IMR-90 (cell line): ENCODE measurements at regions not wholly inside any gene's neighbourhood (a gene's known extent, or its start where the extent isn't known, plus 50 kb on each side); places are given as distances from the start of the nearest gene placed in this dataset.
A peak's percentile ranks its signal among the peaks of the same experiment; 100 is the strongest.

Experiments
- ATAC-seq: fragments of 200-7000 bp; cut with Tn5 transposase; 2 replicates; pipeline ENCODE4 v1.9.1; 2020; ENCODE audit warnings: low read depth, mild to moderate bottlenecking, moderate library complexity
- BruUV-seq: library from RNA; stranded (reverse); fragments of 400-500 nt; replicated peaks from 2 replicates; lab custom pipeline; 2021; lab: Mats Ljungman, UMichigan
- CTCF ChIA-PET: fragments of 300-600 bp; formaldehyde crosslinking; extraction: SDS; loops from one replicate; lab custom pipeline; 2021; ENCODE audit warnings: antibody characterized with exemption; lab: Yijun Ruan, JAX
- POLR2A ChIA-PET: fragments of 300-600 bp; sonication (Branson Sonifier 250); formaldehyde crosslinking; loops from one replicate; lab custom pipeline; 2022; ENCODE audit warnings: antibody characterized with exemption; ENCODE audit not compliant: unreplicated experiment; lab: Charles Lee
- DNase-seq: peaks from one replicate; pipeline ENCODE4 v3.0.0; 2013
- H2AFZ ChIP-seq: replicated peaks from 2 replicates; pipeline ENCODE3; 2013; ENCODE audit warnings: low read length, mild to moderate bottlenecking; ENCODE audit not compliant: poor library complexity
- H2AK5ac ChIP-seq: 2 replicates; pipeline ENCODE4 v1.6.1; 2013; ENCODE audit warnings: low read depth, low read length, inconsistent platforms
- H2AK9ac ChIP-seq: replicated peaks from 2 replicates; pipeline ENCODE3; 2013; ENCODE audit warnings: mild to moderate bottlenecking, low read depth, low read length, moderate library complexity; ENCODE audit not compliant: poor library complexity
- H2BK120ac ChIP-seq: 2 replicates; pipeline ENCODE4 v1.6.1; 2013; ENCODE audit warnings: low read depth, low read length, inconsistent platforms
- H2BK15ac ChIP-seq: 3 replicates; pipeline ENCODE4 v1.6.1; 2013; ENCODE audit warnings: low read depth, low read length, inconsistent platforms
- H2BK20ac ChIP-seq: 2 replicates; pipeline ENCODE4 v1.6.1; 2013; ENCODE audit warnings: low read depth, mild to moderate bottlenecking, inconsistent platforms, low read length, moderate library complexity
- H2BK5ac ChIP-seq: 2 replicates; pipeline ENCODE4 v1.6.1; 2013; ENCODE audit warnings: mild to moderate bottlenecking, low read depth, low read length, inconsistent platforms; ENCODE audit not compliant: poor library complexity, severe bottlenecking
- H3K14ac ChIP-seq: replicated peaks from 2 replicates; pipeline ENCODE4 v1.6.1; 2013; ENCODE audit warnings: low read depth, low read length, inconsistent platforms
- H3K18ac ChIP-seq: 2 replicates; pipeline ENCODE4 v1.6.1; 2013; ENCODE audit warnings: low read depth, low read length, control low read depth
- H3K23ac ChIP-seq: 2 replicates; pipeline ENCODE4 v1.6.1; 2013; ENCODE audit warnings: low read depth, low read length, inconsistent platforms
- H3K27ac ChIP-seq: 2 replicates; pipeline ENCODE4 v1.5.1; 2013; ENCODE audit warnings: mild to moderate bottlenecking, control low read depth, low read length; ENCODE audit not compliant: insufficient read depth
- H3K27me3 ChIP-seq: 2 replicates; pipeline ENCODE4 v1.6.1; 2013; ENCODE audit warnings: low read length; ENCODE audit not compliant: control insufficient read depth, insufficient read depth
- H3K36me3 ChIP-seq: 2 replicates; pipeline ENCODE4 v1.6.1; 2013; ENCODE audit warnings: low read length, mixed read lengths; ENCODE audit not compliant: control insufficient read depth, insufficient read depth
- H3K4ac ChIP-seq: 2 replicates; pipeline ENCODE4 v1.6.1; 2013; ENCODE audit warnings: low read depth, low read length, inconsistent platforms
- H3K4me1 ChIP-seq: 2 replicates; pipeline ENCODE4 v1.6.1; 2013; ENCODE audit warnings: low read length, mixed read lengths; ENCODE audit not compliant: control insufficient read depth, insufficient read depth
- H3K4me2 ChIP-seq: 2 replicates; pipeline ENCODE4 v1.6.1; 2013; ENCODE audit warnings: low read depth, mild to moderate bottlenecking, control low read depth, low read length, moderate library complexity
- H3K4me3 ChIP-seq: 2 replicates; pipeline ENCODE4 v1.5.1; 2013; ENCODE audit warnings: low read depth, mild to moderate bottlenecking, control low read depth, low read length, moderate library complexity; ENCODE audit not compliant: insufficient read depth
- H3K56ac ChIP-seq: 2 replicates; pipeline ENCODE4 v1.6.1; 2013; ENCODE audit warnings: low read length, inconsistent platforms; ENCODE audit not compliant: insufficient read depth; ENCODE audit errors: extremely low read depth
- H3K79me1 ChIP-seq, 2 experiments: 2 replicates each; pipeline ENCODE4 v1.6.1; 2013; ENCODE audit warnings: low read length in 2 of 2, inconsistent platforms in 1 of 2, low read depth in 1 of 2
- H3K9ac ChIP-seq: 2 replicates; pipeline ENCODE4 v1.6.1; 2013; ENCODE audit warnings: low read depth, low read length, control low read depth
- H3K9me1 ChIP-seq: 2 replicates; pipeline ENCODE4 v1.6.1; 2013; ENCODE audit warnings: low read length, inconsistent platforms; ENCODE audit not compliant: insufficient read depth
- H3K9me3 ChIP-seq: 2 replicates; pipeline ENCODE4 v1.6.1; 2013; ENCODE audit warnings: low read length; ENCODE audit not compliant: control insufficient read depth, insufficient read depth
- H4K20me1 ChIP-seq: 2 replicates; pipeline ENCODE4 v1.6.1; 2013; ENCODE audit warnings: low read length, inconsistent platforms; ENCODE audit not compliant: insufficient read depth
- H4K5ac ChIP-seq: 2 replicates; pipeline ENCODE4 v1.6.1; 2013; ENCODE audit warnings: mild to moderate bottlenecking, low read depth, low read length, control low read depth
- H4K8ac ChIP-seq, 2 experiments: 2 replicates each; pipeline ENCODE4 v1.6.1; 2013; ENCODE audit warnings: low read depth in 2 of 2, low read length in 2 of 2, control low read depth in 1 of 2, inconsistent platforms in 1 of 2
- H4K91ac ChIP-seq: 2 replicates; pipeline ENCODE4 v1.6.1; 2013; ENCODE audit warnings: low read depth, low read length, inconsistent platforms; ENCODE audit not compliant: insufficient read depth
- CEBPB ChIP-seq: IDR thresholded peaks from 2 replicates; pipeline ENCODE4 v1.6.1; 2012; ENCODE audit warnings: low read depth, low read length, improper control_type of control experiment
- MAFK ChIP-seq: IDR thresholded peaks from 2 replicates; pipeline ENCODE4 v1.6.1; 2012; ENCODE audit warnings: low read depth, low read length, improper control_type of control experiment
- WGBS, 2 experiments: methylation state at CpG; one replicate each; pipeline versions ENCODE4 v1.1.5 to v1.1.7; 2013; ENCODE audit warnings: missing lambda C conversion rate in 2 of 2; ENCODE audit not compliant: insufficient read length in 1 of 2; ENCODE audit errors: extremely low coverage in 2 of 2; 5-methylcytosine and 5-hydroxymethylcytosine counted together
- dilution Hi-C: fragments of 300-500 bp; cut with HindIII; formaldehyde crosslinking; loops from one replicate; pipeline ENCODE4 v1.14.3; 2018; ENCODE audit warnings: low sequenced_read_pairs; ENCODE audit not compliant: unreplicated experiment
- in situ Hi-C: fragments of 300-500 bp; cut with MboI; formaldehyde crosslinking; loops from 3 replicates; pipeline ENCODE4 v1.14.3; 2019; ENCODE audit warnings: low sequenced_read_pairs, inconsistent platforms, mixed read lengths
- intact Hi-C: fragments of 100-400 bp; cut with micrococcal nuclease; formaldehyde crosslinking; loops from 2 replicates; pipeline ENCODE4 v1.10.0; 2022
- TF ChIP-seq, protein P1 (sequence below): conservative IDR thresholded peaks from 2 replicates; pipeline ENCODE4 v1.5.1; 2012; ENCODE audit warnings: mild to moderate bottlenecking, low read depth, low read length, improper control_type of control experiment

DNA sequence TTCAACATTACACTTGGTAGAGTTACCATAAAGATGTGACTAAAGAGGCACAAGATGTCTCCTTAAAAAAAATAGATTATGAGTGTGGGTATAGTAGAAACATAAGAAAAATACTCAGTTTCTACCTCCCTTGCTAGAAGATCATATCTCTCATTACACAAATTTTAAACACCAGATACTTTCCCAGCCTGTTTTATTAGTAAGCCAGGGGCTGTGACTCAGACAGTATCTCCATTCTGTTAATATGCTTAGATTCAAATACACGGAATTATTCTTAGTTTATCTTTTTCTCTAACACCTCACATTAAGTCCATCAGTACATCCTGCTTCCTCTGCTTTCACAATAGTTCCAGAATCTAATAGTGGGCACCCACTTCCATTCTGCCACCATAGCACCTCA, 561.8 kb upstream of the ADAMTS5 start:
- peak; percentile 85 for ATAC-seq
- H4K8ac ChIP-seq = peak overlapping the region in 1 of 2 experiments; percentile 3; a peak in 1 of 4 replicates
- peak; percentile 61 for DNase-seq
- ChIA-PET CTCF (no interaction called here), POLR2A (no interaction called here)
- peak overlapping the region; percentile 98; the same call in 1 of the 2 replicates for H3K18ac ChIP-seq
- no peak overlapping the region for H3K4me2 ChIP-seq
- no CpG with 5 or more reads among the region's 1 CpG for WGBS, 2 experiments
- peak overlapping the region; percentile 60; the same call in 1 of the 3 replicates for H2BK15ac ChIP-seq
- intact Hi-C loops (no loop called here), dilution Hi-C loops (no loop called here), in situ Hi-C loops (no loop called here)
- TF ChIP-seq MAFK (no peak), CEBPB (peak; percentile 13; the same call in 1 of the 2 replicates)
- TF ChIP-seq, protein P1, sequence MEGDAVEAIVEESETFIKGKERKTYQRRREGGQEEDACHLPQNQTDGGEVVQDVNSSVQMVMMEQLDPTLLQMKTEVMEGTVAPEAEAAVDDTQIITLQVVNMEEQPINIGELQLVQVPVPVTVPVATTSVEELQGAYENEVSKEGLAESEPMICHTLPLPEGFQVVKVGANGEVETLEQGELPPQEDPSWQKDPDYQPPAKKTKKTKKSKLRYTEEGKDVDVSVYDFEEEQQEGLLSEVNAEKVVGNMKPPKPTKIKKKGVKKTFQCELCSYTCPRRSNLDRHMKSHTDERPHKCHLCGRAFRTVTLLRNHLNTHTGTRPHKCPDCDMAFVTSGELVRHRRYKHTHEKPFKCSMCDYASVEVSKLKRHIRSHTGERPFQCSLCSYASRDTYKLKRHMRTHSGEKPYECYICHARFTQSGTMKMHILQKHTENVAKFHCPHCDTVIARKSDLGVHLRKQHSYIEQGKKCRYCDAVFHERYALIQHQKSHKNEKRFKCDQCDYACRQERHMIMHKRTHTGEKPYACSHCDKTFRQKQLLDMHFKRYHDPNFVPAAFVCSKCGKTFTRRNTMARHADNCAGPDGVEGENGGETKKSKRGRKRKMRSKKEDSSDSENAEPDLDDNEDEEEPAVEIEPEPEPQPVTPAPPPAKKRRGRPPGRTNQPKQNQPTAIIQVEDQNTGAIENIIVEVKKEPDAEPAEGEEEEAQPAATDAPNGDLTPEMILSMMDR = no peak
- H3K4ac ChIP-seq = no peak overlapping the region
- no peaks in the 10 kb centered on the region for H3K9me3 ChIP-seq
- no peak overlapping the region for H3K14ac ChIP-seq
- no peak overlapping the region for H2BK20ac ChIP-seq
- no peak overlapping the region; the same call in 1 of the 2 replicates for H2AK5ac ChIP-seq
- H3K27me3 ChIP-seq = no peaks in the 10 kb centered on the region
- no peak overlapping the region for H2AFZ ChIP-seq
- H2BK5ac ChIP-seq = peak overlapping the region; percentile 50
- no peaks in the 10 kb centered on the region for H3K79me1 ChIP-seq
- no peak overlapping the region for H3K4me3 ChIP-seq
- peaks cover 4% of the 10 kb centered on the region; the same call in 1 of the 2 replicates for H3K4me1 ChIP-seq
- H2AK9ac ChIP-seq = no peak overlapping the region
- peak overlapping the region; percentile 17; the same call in 1 of the 2 replicates for H2BK120ac ChIP-seq
- H3K9ac ChIP-seq = no peak overlapping the region
- H4K91ac ChIP-seq = no peak overlapping the region
- no peak overlapping the region for H3K27ac ChIP-seq
- H3K9me1 ChIP-seq = no peaks in the 10 kb centered on the region
- H3K56ac ChIP-seq = no peak overlapping the region
- no peak overlapping the region for H3K23ac ChIP-seq
- no TSS peak for BruUV-seq
- H4K5ac ChIP-seq = no peak overlapping the region; the same call in 1 of the 2 replicates
- no peaks in the 10 kb centered on the region for H3K36me3 ChIP-seq
- H4K20me1 ChIP-seq = no peaks in the 10 kb centered on the region
